RWPE2 (cell line): ENCODE measurements at regions not wholly inside any gene's neighbourhood (a gene's known extent, or its start where the extent isn't known, plus 50 kb on each side); places are given as distances from the start of the nearest gene placed in this dataset.

ENCODE experiments used
- ATAC-seq: fragments of 200-7000 bp; cut with Tn5 transposase; 3 replicates; pipeline ENCODE4 v1.9.1; 2021; ENCODE audit warnings: low read depth
- DNase-seq: peaks from one replicate; pipeline ENCODE4 v3.0.0-alpha.2; 2020; ENCODE audit warnings: low spot score
- H3K27ac ChIP-seq: fragments of 450-650 bp; 2 replicates; pipeline ENCODE4 v1.5.1; 2017; ENCODE audit warnings: mild to moderate bottlenecking; ENCODE audit not compliant: poor library complexity, severe bottlenecking
- H3K27me3 ChIP-seq: fragments of 250-450 bp; sonication (Bioruptor Pico); 2 replicates; pipeline ENCODE4 v1.5.1; 2021; ENCODE audit warnings: mild to moderate bottlenecking, moderate library complexity; ENCODE audit not compliant: insufficient read depth, poor library complexity, severe bottlenecking
- H3K36me3 ChIP-seq: fragments of 250-450 bp; sonication (Bioruptor Pico); 2 replicates; pipeline ENCODE4 v1.5.1; 2020; ENCODE audit warnings: low read depth, mild to moderate bottlenecking, moderate library complexity
- H3K4me1 ChIP-seq: fragments of 250-450 bp; sonication (Bioruptor Pico); 2 replicates; pipeline ENCODE4 v1.5.1; 2021; ENCODE audit warnings: mild to moderate bottlenecking, moderate library complexity; ENCODE audit not compliant: insufficient read depth, poor library complexity, severe bottlenecking
- H3K4me3 ChIP-seq: fragments of 250-450 bp; sonication (Bioruptor Pico); 2 replicates; pipeline ENCODE4 v1.5.1; 2021; ENCODE audit warnings: mild to moderate bottlenecking, moderate library complexity; ENCODE audit not compliant: severe bottlenecking
- H3K9me3 ChIP-seq: fragments of 250-450 bp; sonication (Bioruptor Pico); 2 replicates; pipeline ENCODE4 v1.5.1; 2021; ENCODE audit warnings: mild to moderate bottlenecking, moderate library complexity; ENCODE audit not compliant: severe bottlenecking
- CTCF ChIP-seq: fragments of 450-650 bp; IDR thresholded peaks from one replicate; pipeline ENCODE4 v1.5.1; 2017; ENCODE audit warnings: mild to moderate bottlenecking, moderate library complexity; ENCODE audit not compliant: poor library complexity, severe bottlenecking

GRCh38 chr2:23019476-23019875 is 365.5 kb upstream of the KLHL29 start:
- Histone ChIP-seq H3K27ac (no peak overlapping the region), H3K4me3 (no peak overlapping the region), H3K27me3 (no peaks in the 10 kb centered on the region), H3K9me3 (peaks cover 3% of the 10 kb centered on the region), H3K36me3 (no peaks in the 10 kb centered on the region), H3K4me1 (no peaks in the 10 kb centered on the region)
- DNase-seq (no peak), ATAC-seq (no peak)
- no peak for TF ChIP-seq CTCF

- Histone ChIP-seq H3K4me1 (no peaks in the 10 kb centered on the region), H3K36me3 (no peaks in the 10 kb centered on the region), H3K4me3 (no peak overlapping the region), H3K9me3 (peaks cover 3% of the 10 kb centered on the region), H3K27me3 (no peaks in the 10 kb centered on the region), H3K27ac (no peak overlapping the region)
- no peak for TF ChIP-seq CTCF
- no peak for ATAC-seq
- no peak for DNase-seq
Observed at GRCh38 chr2:23020659-23021058, 364.3 kb upstream of the KLHL29 start.

GRCh38 chr2:23021311-23022120 is 363.5 kb upstream of the KLHL29 start:
- no peaks in the 10 kb centered on the region for H3K27me3 ChIP-seq
- TF ChIP-seq CTCF: no peak
- ATAC-seq (no peak), DNase-seq (no peak)
- H3K36me3 ChIP-seq: no peaks in the 10 kb centered on the region
- H3K4me3 ChIP-seq: no peak overlapping the region
- H3K27ac ChIP-seq: no peak overlapping the region
- no peaks in the 10 kb centered on the region for H3K4me1 ChIP-seq
- peaks cover 3% of the 10 kb centered on the region for H3K9me3 ChIP-seq

GRCh38 chr2:23023722-23024121 is 361.3 kb upstream of the KLHL29 start:
- ATAC-seq: no peak

More at GRCh38 chr2:23023722-23024121, 361.3 kb upstream of the KLHL29 start:
- H3K27ac ChIP-seq: no peak overlapping the region
- peaks cover 2% of the 10 kb centered on the region for H3K9me3 ChIP-seq
- H3K36me3 ChIP-seq: no peaks in the 10 kb centered on the region
- no peak for TF ChIP-seq CTCF
- H3K4me3 ChIP-seq: no peak overlapping the region
- no peak for DNase-seq
- H3K27me3 ChIP-seq: no peaks in the 10 kb centered on the region
- no peaks in the 10 kb centered on the region for H3K4me1 ChIP-seq
